ENCODE measurements at regions not wholly inside any gene's neighbourhood (a gene's known extent, or its start where the extent isn't known, plus 50 kb on each side); places are given as distances from the start of the nearest gene placed in this dataset.

- no peak for TF ChIP-seq REST (IDR thresholded peaks at IDR 0.05; ENCODE audit: low read depth, low read length)
- TF ChIP-seq RFX5 (IDR thresholded peaks at IDR 0.05; ENCODE audit: low read length), result no peak
These were observed 64.5 kb upstream of the SORCS3 start for GRCh38 chr10:104576611-104577010.
